ENCODE measurements at regions not wholly inside any gene's neighbourhood (a gene's known extent, or its start where the extent isn't known, plus 50 kb on each side); places are given as distances from the start of the nearest gene placed in this dataset.

GRCh38 chr4:106512706-106513105, 144.1 kb upstream of the GIMD1 start:
- TF ChIP-seq CTCF (conservative IDR thresholded peaks at IDR 0.05) (no peak), ZFX (IDR thresholded peaks at IDR 0.05) (no peak)
